RWPE2 (cell line): ENCODE measurements at regions not wholly inside any gene's neighbourhood (a gene's known extent, or its start where the extent isn't known, plus 50 kb on each side); places are given as distances from the start of the nearest gene placed in this dataset.
A peak's percentile ranks its signal among the peaks of the same experiment; 100 is the strongest.

ENCODE experiments used
- ATAC-seq: fragments of 200-7000 bp; cut with Tn5 transposase; 3 replicates; pipeline ENCODE4 v1.9.1; 2021; ENCODE audit warnings: low read depth
- DNase-seq: peaks from one replicate; pipeline ENCODE4 v3.0.0-alpha.2; 2020; ENCODE audit warnings: low spot score
- H3K27ac ChIP-seq: fragments of 450-650 bp; 2 replicates; pipeline ENCODE4 v1.5.1; 2017; ENCODE audit warnings: mild to moderate bottlenecking; ENCODE audit not compliant: poor library complexity, severe bottlenecking
- H3K27me3 ChIP-seq: fragments of 250-450 bp; sonication (Bioruptor Pico); 2 replicates; pipeline ENCODE4 v1.5.1; 2021; ENCODE audit warnings: mild to moderate bottlenecking, moderate library complexity; ENCODE audit not compliant: insufficient read depth, poor library complexity, severe bottlenecking
- H3K36me3 ChIP-seq: fragments of 250-450 bp; sonication (Bioruptor Pico); 2 replicates; pipeline ENCODE4 v1.5.1; 2020; ENCODE audit warnings: low read depth, mild to moderate bottlenecking, moderate library complexity
- H3K4me1 ChIP-seq: fragments of 250-450 bp; sonication (Bioruptor Pico); 2 replicates; pipeline ENCODE4 v1.5.1; 2021; ENCODE audit warnings: mild to moderate bottlenecking, moderate library complexity; ENCODE audit not compliant: insufficient read depth, poor library complexity, severe bottlenecking
- H3K4me3 ChIP-seq: fragments of 250-450 bp; sonication (Bioruptor Pico); 2 replicates; pipeline ENCODE4 v1.5.1; 2021; ENCODE audit warnings: mild to moderate bottlenecking, moderate library complexity; ENCODE audit not compliant: severe bottlenecking
- H3K9me3 ChIP-seq: fragments of 250-450 bp; sonication (Bioruptor Pico); 2 replicates; pipeline ENCODE4 v1.5.1; 2021; ENCODE audit warnings: mild to moderate bottlenecking, moderate library complexity; ENCODE audit not compliant: severe bottlenecking
- CTCF ChIP-seq: fragments of 450-650 bp; IDR thresholded peaks from one replicate; pipeline ENCODE4 v1.5.1; 2017; ENCODE audit warnings: mild to moderate bottlenecking, moderate library complexity; ENCODE audit not compliant: poor library complexity, severe bottlenecking

- Histone ChIP-seq H3K9me3 (no peaks in the 10 kb centered on the region), H3K4me1 (no peaks in the 10 kb centered on the region), H3K27me3 (peaks cover 4% of the 10 kb centered on the region), H3K4me3 (no peak overlapping the region), H3K36me3 (no peaks in the 10 kb centered on the region), H3K27ac (no peak overlapping the region)
- no peak for TF ChIP-seq CTCF
- DNase-seq (peak; percentile 19), ATAC-seq (no peak)
These were observed 88.6 kb upstream of the NKD1 start for GRCh38 chr16:50459496-50460080.

GRCh38 chr16:50458667-50459495 is 89.3 kb upstream of the NKD1 start:
- TF ChIP-seq CTCF, result no peak
- ATAC-seq (no peak), DNase-seq (peak; percentile 29)
- H3K27me3 ChIP-seq, result peaks cover 4% of the 10 kb centered on the region
- H3K4me3 ChIP-seq, result no peak overlapping the region
- H3K27ac ChIP-seq, result no peak overlapping the region
- H3K9me3 ChIP-seq, result no peaks in the 10 kb centered on the region
- no peaks in the 10 kb centered on the region for H3K36me3 ChIP-seq
- no peaks in the 10 kb centered on the region for H3K4me1 ChIP-seq

- no peak for DNase-seq
- no peak overlapping the region for H3K27ac ChIP-seq
- no peak overlapping the region for H3K4me3 ChIP-seq
- no peak for ATAC-seq
- no peaks in the 10 kb centered on the region for H3K4me1 ChIP-seq
- H3K27me3 ChIP-seq, result peaks cover 4% of the 10 kb centered on the region
- TF ChIP-seq CTCF, result no peak
- H3K9me3 ChIP-seq, result no peaks in the 10 kb centered on the region
- no peaks in the 10 kb centered on the region for H3K36me3 ChIP-seq
These were observed 89.2 kb upstream of the BRD7 start for GRCh38 chr16:50457979-50458491.

- Histone ChIP-seq H3K4me1 (no peaks in the 10 kb centered on the region), H3K9me3 (no peaks in the 10 kb centered on the region), H3K27me3 (peaks cover 4% of the 10 kb centered on the region), H3K4me3 (no peak overlapping the region), H3K27ac (no peak overlapping the region), H3K36me3 (no peaks in the 10 kb centered on the region)
- no peak for TF ChIP-seq CTCF
- no peak for ATAC-seq
- DNase-seq, result no peak
These were observed 88.6 kb upstream of the BRD7 start for GRCh38 chr16:50457423-50457822.
